H1 (cell line): ENCODE measurements at regions not wholly inside any gene's neighbourhood (a gene's known extent, or its start where the extent isn't known, plus 50 kb on each side); places are given as distances from the start of the nearest gene placed in this dataset.

Experiments
- CEBPB ChIP-seq: IDR thresholded peaks from 2 replicates; pipeline ENCODE4 v1.6.1; 2012; ENCODE audit warnings: low read depth, low read length
- CHD2 ChIP-seq: IDR thresholded peaks from 2 replicates; pipeline ENCODE4 v1.6.1; 2012; ENCODE audit warnings: low read length, improper control_type of control experiment
- CREB1 ChIP-seq: IDR thresholded peaks from 2 replicates; pipeline ENCODE4 v1.6.1; 2012; ENCODE audit warnings: inconsistent platforms
- CTCF ChIP-seq, 3 experiments: IDR thresholded peaks; 1 replicate in 2 of 3; 2 replicates in 1 of 3; pipeline versions ENCODE4 v1.5.1 to v1.6.1; 2011; ENCODE audit warnings: low read length in 3 of 3, mild to moderate bottlenecking in 3 of 3, inconsistent platforms in 2 of 3, low read depth in 1 of 3, moderate library complexity in 1 of 3; ENCODE audit not compliant: insufficient read depth in 1 of 3; ENCODE audit errors: control extremely low read depth in 1 of 3
- EZH2 ChIP-seq: fragments of 200-600 bp; sonication (generic); IDR thresholded peaks from 2 replicates; pipeline ENCODE4 v1.7.1; 2012; ENCODE audit warnings: low read depth, mild to moderate bottlenecking, moderate library complexity, low read length, inconsistent platforms; ENCODE audit not compliant: severe bottlenecking
- POLR2A ChIP-seq, 2 experiments: IDR thresholded peaks; 1 replicate in 1 of 2; 2 replicates in 1 of 2; pipeline ENCODE4 v1.6.1; 2011; ENCODE audit warnings: low read depth in 2 of 2, low read length in 2 of 2, mild to moderate bottlenecking in 2 of 2; ENCODE audit errors: control extremely low read depth in 1 of 2
- RAD21 ChIP-seq, 2 experiments: IDR thresholded peaks in 1 of 2; conservative IDR thresholded peaks in 1 of 2; 2 replicates each; pipeline ENCODE4 v1.6.1; 2011; ENCODE audit warnings: low read depth in 2 of 2, low read length in 2 of 2, improper control_type of control experiment in 1 of 2, inconsistent platforms in 1 of 2, mild to moderate bottlenecking in 1 of 2, moderate library complexity in 1 of 2
- RBBP5 ChIP-seq: IDR thresholded peaks from 2 replicates; pipeline ENCODE4 v1.7.1; 2012; ENCODE audit warnings: low read depth, mild to moderate bottlenecking, inconsistent platforms, low read length, moderate library complexity, borderline replicate concordance
- SIX5 ChIP-seq: IDR thresholded peaks from 2 replicates; pipeline ENCODE4 v1.6.1; 2011; ENCODE audit warnings: mild to moderate bottlenecking, low read depth, low read length
- SP1 ChIP-seq: IDR thresholded peaks from 2 replicates; pipeline ENCODE4 v1.6.1; 2011; ENCODE audit warnings: low read depth, low read length
- SRF ChIP-seq: IDR thresholded peaks from 2 replicates; pipeline ENCODE4 v1.6.1; 2011; ENCODE audit warnings: mild to moderate bottlenecking, low read depth, low read length, moderate library complexity
- TAF1 ChIP-seq: IDR thresholded peaks from 2 replicates; pipeline ENCODE4 v1.6.1; 2011; ENCODE audit warnings: mild to moderate bottlenecking, low read depth, low read length
- TF ChIP-seq, protein P1 (sequence below): IDR thresholded peaks from 2 replicates; pipeline ENCODE4 v1.6.1; 2012; ENCODE audit warnings: low read length, inconsistent platforms

- TF ChIP-seq CTCF (IDR thresholded peaks at IDR 0.05; ENCODE audit: control extremely low read depth in 1 of 3, insufficient read depth in 1 of 3, low read depth in 1 of 3, low read length in 3 of 3) (no peak), RAD21 (IDR thresholded peaks at IDR 0.05 in 1 of 2, conservative IDR thresholded peaks at IDR 0.05 in 1 of 2; ENCODE audit: low read depth in 2 of 2, low read length in 2 of 2) (no peak), TAF1 (no peak), SP1 (no peak), POLR2A (IDR thresholded peaks at IDR 0.05; ENCODE audit: control extremely low read depth in 1 of 2, low read depth in 2 of 2, low read length in 2 of 2) (no peak), CREB1 (no peak), EZH2 (no peak), SRF (no peak), CHD2 (no peak), SIX5 (no peak), CEBPB (no peak), RBBP5 (no peak)
- TF ChIP-seq, protein P1, sequence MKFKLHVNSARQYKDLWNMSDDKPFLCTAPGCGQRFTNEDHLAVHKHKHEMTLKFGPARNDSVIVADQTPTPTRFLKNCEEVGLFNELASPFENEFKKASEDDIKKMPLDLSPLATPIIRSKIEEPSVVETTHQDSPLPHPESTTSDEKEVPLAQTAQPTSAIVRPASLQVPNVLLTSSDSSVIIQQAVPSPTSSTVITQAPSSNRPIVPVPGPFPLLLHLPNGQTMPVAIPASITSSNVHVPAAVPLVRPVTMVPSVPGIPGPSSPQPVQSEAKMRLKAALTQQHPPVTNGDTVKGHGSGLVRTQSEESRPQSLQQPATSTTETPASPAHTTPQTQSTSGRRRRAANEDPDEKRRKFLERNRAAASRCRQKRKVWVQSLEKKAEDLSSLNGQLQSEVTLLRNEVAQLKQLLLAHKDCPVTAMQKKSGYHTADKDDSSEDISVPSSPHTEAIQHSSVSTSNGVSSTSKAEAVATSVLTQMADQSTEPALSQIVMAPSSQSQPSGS, result no peak
Observed at GRCh38 chr11:42232673-42233072, 773.2 kb upstream of the LRRC4C start.
